H1 (cell line): ENCODE measurements at regions not wholly inside any gene's neighbourhood (a gene's known extent, or its start where the extent isn't known, plus 50 kb on each side); places are given as distances from the start of the nearest gene placed in this dataset.

Experiments used
- CTCF ChIA-PET: fragments of 300-600 bp; sonication (Branson Sonifier 250); formaldehyde crosslinking; loops from one replicate; lab custom pipeline; 2021; ENCODE audit not compliant: partially characterized antibody; lab: Charles Lee
- POLR2A ChIA-PET: fragments of 300-600 bp; sonication (Branson Sonifier 250); formaldehyde crosslinking; loops from one replicate; lab custom pipeline; 2021; ENCODE audit warnings: inconsistent platforms; ENCODE audit not compliant: partially characterized antibody; lab: Charles Lee
- DNase-seq, 2 experiments: peaks; one replicate each; pipeline versions ENCODE4 v3.0.0 to v3.0.0-alpha.2; 2010 to 2022; ENCODE audit warnings: low spot score in 2 of 2, low read depth in 1 of 2, mixed read lengths in 1 of 2
- FAIRE-seq: peaks from 2 replicates; lab custom pipeline; 2011; peaks lifted over from hg19 to GRCh38; lab: Jason Lieb, UNC
- H2AFZ ChIP-seq: 2 replicates; pipeline ENCODE4 v1.8.1; 2012; ENCODE audit warnings: low read length, inconsistent platforms
- H2AK5ac ChIP-seq: 2 replicates; pipeline ENCODE4 v1.6.1; 2013; ENCODE audit warnings: low read depth, low read length
- H2BK120ac ChIP-seq: replicated peaks from 2 replicates; pipeline ENCODE3; 2013; ENCODE audit warnings: low read depth, low read length, inconsistent platforms
- H2BK12ac ChIP-seq: 2 replicates; pipeline ENCODE4 v1.6.1; 2013; ENCODE audit warnings: low read depth, low read length
- H2BK15ac ChIP-seq: 2 replicates; pipeline ENCODE4 v1.6.1; 2013; ENCODE audit warnings: low read length
- H2BK20ac ChIP-seq: 2 replicates; pipeline ENCODE4 v1.6.1; 2013; ENCODE audit warnings: low read length
- H2BK5ac ChIP-seq: 2 replicates; pipeline ENCODE4 v1.6.1; 2013; ENCODE audit warnings: low read depth, low read length
- H3K14ac ChIP-seq: 2 replicates; pipeline ENCODE4 v1.6.1; 2013; ENCODE audit warnings: inconsistent platforms; ENCODE audit not compliant: insufficient read length
- H3K18ac ChIP-seq: 2 replicates; pipeline ENCODE4 v1.6.1; 2013; ENCODE audit warnings: low read length; ENCODE audit errors: extremely low read depth
- H3K23ac ChIP-seq: 2 replicates; pipeline ENCODE4 v1.6.1; 2013; ENCODE audit warnings: inconsistent platforms; ENCODE audit not compliant: insufficient read length
- H3K23me2 ChIP-seq: 2 replicates; pipeline ENCODE4 v1.6.1; 2013; ENCODE audit warnings: low read depth, low read length
- H3K27ac ChIP-seq: 2 replicates; pipeline ENCODE4 v1.6.1; 2011; ENCODE audit warnings: low read depth, low read length, inconsistent platforms
- H3K27me3 ChIP-seq, 4 experiments: replicated peaks in 1 of 4; 1 replicate in 1 of 4; 2 replicates in 3 of 4; pipeline versions ENCODE4 v1.6.1 to v1.8.1; 2011 to 2013; ENCODE audit warnings: low read length in 3 of 4, mild to moderate bottlenecking in 3 of 4, inconsistent platforms in 2 of 4, mixed read lengths in 2 of 4, moderate library complexity in 1 of 4; ENCODE audit not compliant: control insufficient read depth in 3 of 4, insufficient read depth in 3 of 4; ENCODE audit errors: extremely low read depth in 1 of 4
- H3K36me3 ChIP-seq, 4 experiments: 2 replicates each; pipeline versions ENCODE4 v1.6.1 to v1.8.1; 2011 to 2013; ENCODE audit warnings: mild to moderate bottlenecking in 4 of 4, low read length in 3 of 4, moderate library complexity in 2 of 4, control low read depth in 1 of 4, inconsistent platforms in 1 of 4; ENCODE audit not compliant: insufficient read depth in 4 of 4, control insufficient read depth in 2 of 4
- H3K4ac ChIP-seq: replicated peaks from 2 replicates; pipeline ENCODE3; 2013; ENCODE audit warnings: low read length, low read depth, mixed read lengths, inconsistent platforms; ENCODE audit not compliant: insufficient read length
- H3K4me1 ChIP-seq, 4 experiments: replicated peaks in 1 of 4; 1 replicate in 1 of 4; 2 replicates in 3 of 4; pipeline versions ENCODE4 v1.6.1 to v1.8.1; 2011 to 2013; ENCODE audit warnings: low read length in 3 of 4, inconsistent platforms in 2 of 4, mixed read lengths in 1 of 4; ENCODE audit not compliant: insufficient read depth in 4 of 4, control insufficient read depth in 3 of 4
- H3K4me2 ChIP-seq, 2 experiments: 2 replicates each; pipeline versions ENCODE4 v1.6.1 to v1.8.1; 2011 to 2013; ENCODE audit warnings: low read depth in 2 of 2, low read length in 2 of 2, control low read depth in 1 of 2, inconsistent platforms in 1 of 2, mild to moderate bottlenecking in 1 of 2; ENCODE audit not compliant: insufficient read depth in 1 of 2
- H3K4me3 ChIP-seq, 4 experiments: fragments of 200-600, 300-600 bp in 1 of 4; sonication (generic), shearing (Covaris generic), sonication (Bioruptor Twin) in 1 of 4; 2 replicates each; pipeline versions ENCODE4 v1.5.1 to v1.8.1; 2011 to 2016; ENCODE audit warnings: low read length in 4 of 4, low read depth in 3 of 4, control low read depth in 2 of 4, inconsistent platforms in 2 of 4, mild to moderate bottlenecking in 2 of 4, mixed read lengths in 1 of 4, moderate library complexity in 1 of 4; ENCODE audit not compliant: insufficient read depth in 2 of 4; ENCODE audit errors: extremely low read depth in 1 of 4
- H3K56ac ChIP-seq: replicated peaks from 2 replicates; pipeline ENCODE3; 2013; ENCODE audit warnings: low read depth, mild to moderate bottlenecking, mixed read lengths, low read length, inconsistent platforms; ENCODE audit not compliant: insufficient read length
- H3K79me1 ChIP-seq: 2 replicates; pipeline ENCODE4 v1.6.1; 2013; ENCODE audit warnings: low read depth, low read length, control low read depth
- H3K79me2 ChIP-seq, 2 experiments: 2 replicates each; pipeline versions ENCODE4 v1.6.1 to v1.8.1; 2012 to 2013; ENCODE audit warnings: low read length in 2 of 2, mild to moderate bottlenecking in 2 of 2, inconsistent platforms in 1 of 2; ENCODE audit not compliant: insufficient read depth in 2 of 2, control insufficient read depth in 1 of 2
- H3K9ac ChIP-seq, 4 experiments: replicated peaks in 1 of 4; 1 replicate in 1 of 4; 2 replicates in 3 of 4; pipeline versions ENCODE4 v1.6.1 to v1.8.1; 2011 to 2013; ENCODE audit warnings: low read depth in 3 of 4, low read length in 3 of 4, control low read depth in 2 of 4, mild to moderate bottlenecking in 2 of 4, moderate library complexity in 2 of 4, inconsistent platforms in 1 of 4; ENCODE audit errors: extremely low read depth in 1 of 4
- H3K9me3 ChIP-seq, 2 experiments: 2 replicates each; pipeline versions ENCODE4 v1.6.1 to v1.8.1; 2012 to 2013; ENCODE audit warnings: mild to moderate bottlenecking in 2 of 2, moderate library complexity in 2 of 2, control low read depth in 1 of 2, inconsistent platforms in 1 of 2, low read depth in 1 of 2, low read length in 1 of 2, mixed read lengths in 1 of 2; ENCODE audit not compliant: insufficient read depth in 2 of 2
- H4K20me1 ChIP-seq, 2 experiments: replicated peaks in 1 of 2; 2 replicates each; pipeline versions ENCODE3 to v1.8.1; 2011 to 2013; ENCODE audit warnings: inconsistent platforms in 2 of 2, low read length in 2 of 2, mild to moderate bottlenecking in 1 of 2; ENCODE audit not compliant: insufficient read depth in 2 of 2, control insufficient read depth in 1 of 2
- H4K5ac ChIP-seq: 2 replicates; pipeline ENCODE4 v1.6.1; 2013; ENCODE audit warnings: low read length, low read depth, mixed read lengths, inconsistent platforms; ENCODE audit not compliant: insufficient read length
- H4K8ac ChIP-seq: 2 replicates; pipeline ENCODE4 v1.8.0; 2013; ENCODE audit warnings: mild to moderate bottlenecking, moderate library complexity, low read length, inconsistent platforms; ENCODE audit not compliant: insufficient read depth; ENCODE audit errors: extremely low read depth
- H4K91ac ChIP-seq: replicated peaks from 2 replicates; pipeline ENCODE3; 2013; ENCODE audit warnings: low read length, mixed read lengths, inconsistent platforms; ENCODE audit not compliant: insufficient read length
- BCL11A ChIP-seq, 2 experiments: IDR thresholded peaks; one replicate each; pipeline ENCODE4 v1.6.1; 2011; ENCODE audit warnings: low read depth in 2 of 2, low read length in 2 of 2, mild to moderate bottlenecking in 2 of 2
- CBX5 ChIP-seq: fragments of 300-800, 300-1000 bp; sonication (generic); IDR thresholded peaks from 2 replicates; pipeline ENCODE4 v1.7.1; 2016; ENCODE audit warnings: antibody characterized with exemption, low read length, low read depth
- CBX8 ChIP-seq: fragments of 300-800, 300-1000 bp; sonication (generic); IDR thresholded peaks from 2 replicates; pipeline ENCODE4 v1.7.1; 2016; ENCODE audit warnings: low read depth, low read length, borderline replicate concordance
- POLR2A ChIP-seq, 2 experiments: IDR thresholded peaks; 1 replicate in 1 of 2; 2 replicates in 1 of 2; pipeline ENCODE4 v1.6.1; 2011; ENCODE audit warnings: low read depth in 2 of 2, low read length in 2 of 2, mild to moderate bottlenecking in 2 of 2; ENCODE audit errors: control extremely low read depth in 1 of 2
- TEAD4 ChIP-seq: IDR thresholded peaks from 2 replicates; pipeline ENCODE4 v1.6.1; 2012; ENCODE audit warnings: low read depth, low read length, inconsistent platforms, mixed read lengths
- WGBS, 2 experiments: shearing (Covaris generic) in 1 of 2; methylation state at CpG; one replicate each; pipeline versions ENCODE4 v1.1.6 to v1.1.7; 2013 to 2015; ENCODE audit warnings: low lambda C conversion rate in 2 of 2, mixed read lengths in 2 of 2, inconsistent platforms in 1 of 2, low coverage in 1 of 2, missing lambda C conversion rate in 1 of 2; ENCODE audit not compliant: insufficient replicate concordance in 2 of 2, insufficient coverage in 1 of 2, insufficient read length in 1 of 2; ENCODE audit errors: extremely low coverage in 1 of 2, missing lambda C conversion rate in 1 of 2; 5-methylcytosine and 5-hydroxymethylcytosine counted together

DNA sequence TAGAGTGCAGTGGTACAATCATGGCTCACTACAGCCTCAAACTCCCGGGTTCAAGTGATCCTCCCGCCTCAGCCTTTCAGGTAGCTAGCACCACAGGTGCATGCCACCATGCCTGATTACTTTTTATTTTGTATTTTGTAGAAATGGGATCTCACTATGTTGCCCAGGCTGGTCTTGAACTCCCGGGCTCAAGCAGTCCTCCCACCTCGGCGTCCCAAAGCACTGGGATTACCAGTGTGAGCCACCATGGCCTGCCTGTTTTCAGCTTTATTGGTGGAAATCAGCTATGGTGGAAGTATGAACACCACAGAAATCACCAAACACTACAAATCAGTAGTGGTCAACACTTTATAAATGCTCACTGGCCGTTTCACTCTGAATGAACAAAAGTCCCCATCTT is 299.9 kb upstream of the LYZL1 start:
- no peak overlapping the region for H3K4ac ChIP-seq
- no peaks in the 10 kb centered on the region for H3K36me3 ChIP-seq
- H3K27ac ChIP-seq = no peak overlapping the region
- no peak overlapping the region for H2AFZ ChIP-seq
- H2BK120ac ChIP-seq = no peak overlapping the region
- no peaks in the 10 kb centered on the region for H3K27me3 ChIP-seq
- H3K79me2 ChIP-seq = no peaks in the 10 kb centered on the region
- TF ChIP-seq POLR2A (IDR thresholded peaks at IDR 0.05; ENCODE audit: control extremely low read depth in 1 of 2, low read depth in 2 of 2, low read length in 2 of 2) (no peak), CBX8 (no peak), TEAD4 (no peak), CBX5 (no peak), BCL11A (IDR thresholded peaks at IDR 0.05; ENCODE audit: low read depth in 2 of 2, low read length in 2 of 2) (no peak)
- no peaks in the 10 kb centered on the region for H3K4me1 ChIP-seq
- no peak overlapping the region for H3K14ac ChIP-seq
- H2BK15ac ChIP-seq = no peak overlapping the region
- no peak overlapping the region for H4K8ac ChIP-seq
- ChIA-PET CTCF (interaction anchor here (0.5 to 1.7 kb wide), 3 partner anchors 18 to 557 kb away, joined by 3 to 8 read pairs (median 3); no protein-coding TSS in a partner anchor), POLR2A (interaction anchor here (0.6 kb wide), 1 partner anchor 356 kb away, joined by 3 read pairs; no protein-coding TSS in a partner anchor)
- DNase-seq = no peak
- no peak overlapping the region for H2AK5ac ChIP-seq
- H3K23me2 ChIP-seq = no peaks in the 10 kb centered on the region
- H3K9ac ChIP-seq = no peak overlapping the region
- no peak overlapping the region for H3K4me2 ChIP-seq
- H4K5ac ChIP-seq = no peak overlapping the region
- no peak overlapping the region for H3K23ac ChIP-seq
- no peak overlapping the region for H2BK12ac ChIP-seq
- H3K4me3 ChIP-seq = no peak overlapping the region
- no peaks in the 10 kb centered on the region for H4K20me1 ChIP-seq
- no peak overlapping the region for H4K91ac ChIP-seq
- no peak for FAIRE-seq
- no peaks in the 10 kb centered on the region for H3K79me1 ChIP-seq
- no peak overlapping the region for H3K18ac ChIP-seq
- no peak overlapping the region for H2BK5ac ChIP-seq
- no peaks in the 10 kb centered on the region for H3K9me3 ChIP-seq
- H2BK20ac ChIP-seq = no peak overlapping the region
- WGBS, 2 experiments = 89% methylated on average over 6 of the region's 6 CpGs; no CpG with 5 or more reads in 1 of the 2 experiments
- no peak overlapping the region for H3K56ac ChIP-seq
